H9 (cell line): ENCODE measurements at regions not wholly inside any gene's neighbourhood (a gene's known extent, or its start where the extent isn't known, plus 50 kb on each side); places are given as distances from the start of the nearest gene placed in this dataset.

Experiments used
- DNase-seq: peaks from one replicate; pipeline ENCODE4 v3.0.0-alpha.2; 2017
- H2AFZ ChIP-seq: one replicate; pipeline ENCODE4 v1.6.1; 2013; ENCODE audit warnings: mild to moderate bottlenecking, low read length, control low read depth, moderate library complexity
- H2AK5ac ChIP-seq: 2 replicates; pipeline ENCODE4 v1.6.1; 2013; ENCODE audit warnings: low read length, control low read depth, mixed read lengths; ENCODE audit not compliant: insufficient read length
- H2BK120ac ChIP-seq: one replicate; pipeline ENCODE4 v1.6.1; 2013; ENCODE audit warnings: low read depth, mild to moderate bottlenecking, low read length, control low read depth, inconsistent platforms; ENCODE audit not compliant: poor library complexity, severe bottlenecking
- H2BK12ac ChIP-seq: 2 replicates; pipeline ENCODE4 v1.6.1; 2013; ENCODE audit warnings: low read length, control low read depth, mixed read lengths, low read depth; ENCODE audit not compliant: insufficient read length
- H2BK15ac ChIP-seq: 2 replicates; pipeline ENCODE4 v1.6.1; 2013; ENCODE audit warnings: low read depth, low read length, control low read depth
- H2BK20ac ChIP-seq: one replicate; pipeline ENCODE4 v1.6.1; 2013; ENCODE audit warnings: low read depth, mild to moderate bottlenecking, low read length, control low read depth, inconsistent platforms; ENCODE audit not compliant: poor library complexity, severe bottlenecking
- H2BK5ac ChIP-seq: 2 replicates; pipeline ENCODE4 v1.6.1; 2013; ENCODE audit warnings: low read length, control low read depth, mixed read lengths; ENCODE audit not compliant: insufficient read length
- H3K14ac ChIP-seq: 2 replicates; pipeline ENCODE4 v1.6.1; 2013; ENCODE audit warnings: low read length, control low read depth; ENCODE audit not compliant: insufficient read depth
- H3K18ac ChIP-seq: 2 replicates; pipeline ENCODE4 v1.6.1; 2013; ENCODE audit warnings: low read depth, mild to moderate bottlenecking, mixed read lengths, low read length, control low read depth; ENCODE audit not compliant: insufficient read length
- H3K23ac ChIP-seq: 2 replicates; pipeline ENCODE4 v1.6.1; 2013; ENCODE audit warnings: low read length, control low read depth, mixed read lengths, low read depth; ENCODE audit not compliant: insufficient read length
- H3K23me2 ChIP-seq: 2 replicates; pipeline ENCODE4 v1.6.1; 2013; ENCODE audit warnings: low read depth, mild to moderate bottlenecking, mixed read lengths, low read length, control low read depth; ENCODE audit not compliant: insufficient read length, poor library complexity, severe bottlenecking
- H3K27ac ChIP-seq: 2 replicates; pipeline ENCODE4 v1.5.1; 2013; ENCODE audit warnings: low read length, control low read depth, mixed read lengths, low read depth; ENCODE audit not compliant: insufficient read length
- H3K27me3 ChIP-seq: 2 replicates; pipeline ENCODE4 v1.6.1; 2013; ENCODE audit warnings: low read length, control low read depth, inconsistent platforms; ENCODE audit not compliant: insufficient read depth
- H3K4ac ChIP-seq: 2 replicates; pipeline ENCODE4 v1.6.1; 2013; ENCODE audit warnings: low read depth, mild to moderate bottlenecking, control low read depth, inconsistent platforms, low read length, moderate library complexity
- H3K4me1 ChIP-seq: 2 replicates; pipeline ENCODE4 v1.6.1; 2013; ENCODE audit warnings: low read length, control low read depth, inconsistent platforms; ENCODE audit not compliant: insufficient read depth
- H3K4me2 ChIP-seq: 2 replicates; pipeline ENCODE4 v1.6.1; 2013; ENCODE audit warnings: low read length, control low read depth, mixed read lengths; ENCODE audit not compliant: insufficient read length, insufficient read depth
- H3K56ac ChIP-seq: 2 replicates; pipeline ENCODE4 v1.6.1; 2013; ENCODE audit warnings: low read depth, mild to moderate bottlenecking, mixed read lengths, low read length, control low read depth; ENCODE audit not compliant: insufficient read length
- H3K79me1 ChIP-seq: 2 replicates; pipeline ENCODE4 v1.6.1; 2013; ENCODE audit warnings: low read depth, mild to moderate bottlenecking, moderate library complexity, low read length, control low read depth, inconsistent platforms; ENCODE audit not compliant: insufficient read depth, poor library complexity, severe bottlenecking
- H3K79me2 ChIP-seq: 2 replicates; pipeline ENCODE4 v1.6.1; 2013; ENCODE audit warnings: low read length, control low read depth, inconsistent platforms; ENCODE audit not compliant: insufficient read depth
- H3K9ac ChIP-seq: 2 replicates; pipeline ENCODE4 v1.6.1; 2013; ENCODE audit warnings: low read length, control low read depth, mixed read lengths; ENCODE audit not compliant: insufficient read length; ENCODE audit errors: extremely low read depth
- H3K9me3 ChIP-seq: one replicate; pipeline ENCODE4 v1.6.1; 2013; ENCODE audit warnings: low read depth, low read length, inconsistent platforms; ENCODE audit not compliant: control insufficient read depth
- H3T11ph ChIP-seq: one replicate; pipeline ENCODE4 v1.6.1; 2013; ENCODE audit warnings: mild to moderate bottlenecking, low read length, control low read depth, inconsistent platforms
- H4K20me1 ChIP-seq: one replicate; pipeline ENCODE4 v1.6.1; 2013; ENCODE audit not compliant: control insufficient read depth, insufficient read length, insufficient read depth
- H4K5ac ChIP-seq: 2 replicates; pipeline ENCODE4 v1.6.1; 2013; ENCODE audit warnings: low read depth, mild to moderate bottlenecking, mixed read lengths, low read length, control low read depth; ENCODE audit not compliant: insufficient read length
- H4K8ac ChIP-seq: replicated peaks from 2 replicates; pipeline ENCODE4 v1.6.1; 2013; ENCODE audit warnings: low read length, control low read depth, mixed read lengths, low read depth; ENCODE audit not compliant: insufficient read length
- H4K91ac ChIP-seq: 2 replicates; pipeline ENCODE4 v1.6.1; 2013; ENCODE audit warnings: low read depth, mild to moderate bottlenecking, moderate library complexity, mixed read lengths, low read length, control low read depth; ENCODE audit not compliant: insufficient read length
- H3K27ac Mint-ChIP-seq, 3 experiments: 2 replicates in 2 of 3; 3 replicates in 1 of 3; pipeline ENCODE4 v1.8.0; 2020 to 2021; ENCODE audit warnings: mixed read lengths in 3 of 3, mild to moderate bottlenecking in 1 of 3, moderate library complexity in 1 of 3
- H3K27me3 Mint-ChIP-seq: 2 replicates; pipeline ENCODE4 v1.8.0; 2021; ENCODE audit warnings: low read depth, mild to moderate bottlenecking, moderate library complexity, mixed read lengths
- H3K36me3 Mint-ChIP-seq, 3 experiments: 2 replicates in 2 of 3; 3 replicates in 1 of 3; pipeline ENCODE4 v1.8.0; 2020 to 2021; ENCODE audit warnings: low read depth in 3 of 3, mixed read lengths in 3 of 3; ENCODE audit not compliant: insufficient read depth in 1 of 3
- H3K4me1 Mint-ChIP-seq, 2 experiments: 2 replicates each; pipeline ENCODE4 v1.8.0; 2020; ENCODE audit warnings: mixed read lengths in 2 of 2
- H3K4me3 Mint-ChIP-seq, 2 experiments: 2 replicates in 1 of 2; 3 replicates in 1 of 2; pipeline ENCODE4 v1.8.0; 2020 to 2021; ENCODE audit warnings: mild to moderate bottlenecking in 2 of 2, mixed read lengths in 2 of 2, moderate library complexity in 1 of 2
- H3K9me3 Mint-ChIP-seq, 2 experiments: 2 replicates in 1 of 2; 3 replicates in 1 of 2; pipeline ENCODE4 v1.8.0; 2020; ENCODE audit warnings: mild to moderate bottlenecking in 2 of 2, mixed read lengths in 2 of 2, moderate library complexity in 1 of 2
- CTCF ChIP-seq: fragments of 200-600 bp; sonication (generic); conservative IDR thresholded peaks from 3 replicates; pipeline ENCODE4 v1.8.0; 2021; ENCODE audit warnings: antibody characterized with exemption, mild to moderate bottlenecking
- WGBS: extraction: QIAGEN DNeasy Blood & Tissue Kit; methylation state at CpG from one replicate; pipeline ENCODE4 v1.1.7; 2013; ENCODE audit warnings: missing lambda C conversion rate, low lambda C conversion rate, mixed read lengths; ENCODE audit not compliant: insufficient read length; ENCODE audit errors: extremely low coverage; 5-methylcytosine and 5-hydroxymethylcytosine counted together

GRCh38 chr21:27086186-27086585, 119.3 kb upstream of the ADAMTS5 start:
- Histone ChIP-seq H2AFZ (no peak overlapping the region), H3K18ac (no peak overlapping the region), H3K4me1 (no peaks in the 10 kb centered on the region), H2AK5ac (no peak overlapping the region), H3K4me2 (no peak overlapping the region), H3K9ac (no peak overlapping the region), H3K27ac (no peak overlapping the region), H2BK5ac (no peak overlapping the region), H3K4ac (no peak overlapping the region), H3K9me3 (no peaks in the 10 kb centered on the region), H3K14ac (no peak overlapping the region), H2BK15ac (no peak overlapping the region), H3K56ac (no peak overlapping the region), H3K79me2 (no peaks in the 10 kb centered on the region), H4K91ac (no peak overlapping the region), H2BK120ac (no peak overlapping the region), H3K79me1 (no peaks in the 10 kb centered on the region), H3T11ph (no peak overlapping the region), H4K8ac (no peak overlapping the region), H3K23ac (no peak overlapping the region), H2BK12ac (no peak overlapping the region), H4K5ac (no peak overlapping the region), H2BK20ac (no peak overlapping the region), H3K23me2 (no peaks in the 10 kb centered on the region), H3K27me3 (no peaks in the 10 kb centered on the region), H4K20me1 (no peaks in the 10 kb centered on the region)
- DNase-seq = no peak
- Mint-ChIP-seq H3K36me3 (no peaks in the 10 kb centered on the region), H3K9me3 (peaks cover 0 to 4% of the 10 kb centered on the region in 2 experiments; a peak in 2 of 5 replicates), H3K27me3 (no peaks in the 10 kb centered on the region), H3K4me1 (no peaks in the 10 kb centered on the region), H3K27ac (no peak overlapping the region), H3K4me3 (no peak overlapping the region)
- no peak for TF ChIP-seq CTCF
- no CpG with 5 or more reads among the region's 6 CpGs for WGBS
